Liver (tissue), 8 donors: ENCODE measurements at regions not wholly inside any gene's neighbourhood (a gene's known extent, or its start where the extent isn't known, plus 50 kb on each side); places are given as distances from the start of the nearest gene placed in this dataset.

Experiments
- DNase-seq: peaks from one replicate; pipeline ENCODE4 v3.0.0-alpha.2; 2017; ENCODE audit warnings: low spot score
- H3K27ac ChIP-seq, 2 donors: one replicate each; pipeline ENCODE4 v1.7.0; 2013; ENCODE audit warnings: inconsistent platforms in 2 of 2, low read length in 2 of 2, control low read depth in 1 of 2, low read depth in 1 of 2, mild to moderate bottlenecking in 1 of 2
- H3K27me3 ChIP-seq, 4 donors: one replicate each; pipeline versions ENCODE4 v1.6.1 to v1.7.0; 2013; ENCODE audit warnings: low read length in 3 of 4, inconsistent platforms in 1 of 4, mild to moderate bottlenecking in 1 of 4, moderate library complexity in 1 of 4; ENCODE audit not compliant: control insufficient read depth in 4 of 4, insufficient read depth in 4 of 4
- H3K36me3 ChIP-seq, 4 donors: one replicate each; pipeline versions ENCODE4 v1.6.1 to v1.7.0; 2013; ENCODE audit warnings: low read length in 3 of 4, mild to moderate bottlenecking in 3 of 4, low read depth in 1 of 4, moderate library complexity in 1 of 4; ENCODE audit not compliant: control insufficient read depth in 4 of 4, insufficient read depth in 3 of 4
- H3K4me1 ChIP-seq, 4 donors: one replicate each; pipeline versions ENCODE4 v1.6.1 to v1.7.0; 2013; ENCODE audit warnings: low read length in 3 of 4, mild to moderate bottlenecking in 3 of 4, moderate library complexity in 1 of 4; ENCODE audit not compliant: control insufficient read depth in 4 of 4, insufficient read depth in 4 of 4
- H3K4me3 ChIP-seq, 3 donors: one replicate each; pipeline versions ENCODE4 v1.6.1 to v1.7.0; 2013; ENCODE audit warnings: low read length in 3 of 3, control low read depth in 1 of 3, low read depth in 1 of 3, mild to moderate bottlenecking in 1 of 3
- H3K9ac ChIP-seq, 2 donors: one replicate each; pipeline ENCODE4 v1.7.0; 2013; ENCODE audit warnings: low read length in 2 of 2, mild to moderate bottlenecking in 2 of 2, moderate library complexity in 2 of 2, control low read depth in 1 of 2, low read depth in 1 of 2
- H3K9me3 ChIP-seq, 4 donors: one replicate each; pipeline versions ENCODE4 v1.6.1 to v1.7.0; 2013; ENCODE audit warnings: low read length in 3 of 4; ENCODE audit not compliant: control insufficient read depth in 4 of 4
- ATF3 ChIP-seq: IDR thresholded peaks from 2 replicates; pipeline ENCODE4 v1.6.1; 2016; ENCODE audit warnings: antibody characterized with exemption
- CTCF ChIP-seq: fragments of 150-350 bp; IDR thresholded peaks from 2 replicates; pipeline ENCODE4 v1.5.1; 2017; ENCODE audit warnings: improper control_type of control experiment, low read depth, low read length; ENCODE audit not compliant: missing input control
- EGR1 ChIP-seq, 2 donors: IDR thresholded peaks; 2 replicates each; pipeline ENCODE4 v1.6.1; 2016 to 2018; ENCODE audit warnings: antibody characterized with exemption in 2 of 2, low read depth in 2 of 2
- FOXA1 ChIP-seq: IDR thresholded peaks from 2 replicates; pipeline ENCODE4 v1.6.1; 2016; ENCODE audit warnings: antibody characterized with exemption
- FOXA2 ChIP-seq: IDR thresholded peaks from 2 replicates; pipeline ENCODE4 v1.6.1; 2016; ENCODE audit warnings: antibody characterized with exemption
- HNF4A ChIP-seq, 2 donors: conservative IDR thresholded peaks; 2 replicates each; pipeline ENCODE4 v1.6.1; 2016; ENCODE audit warnings: antibody characterized with exemption in 2 of 2, mild to moderate bottlenecking in 2 of 2
- HNF4G ChIP-seq: IDR thresholded peaks from 2 replicates; pipeline ENCODE4 v1.6.1; 2016; ENCODE audit warnings: antibody characterized with exemption
- JUND ChIP-seq, 2 donors: IDR thresholded peaks; 2 replicates each; pipeline ENCODE4 v1.6.1; 2016; ENCODE audit warnings: antibody characterized with exemption in 2 of 2
- MAX ChIP-seq: IDR thresholded peaks from 2 replicates; pipeline ENCODE4 v1.6.1; 2016; ENCODE audit warnings: antibody characterized with exemption
- NR2F2 ChIP-seq: IDR thresholded peaks from 2 replicates; pipeline ENCODE4 v1.6.1; 2016; ENCODE audit warnings: antibody characterized with exemption
- SP1 ChIP-seq: IDR thresholded peaks from 2 replicates; pipeline ENCODE4 v1.6.1; 2018; ENCODE audit warnings: antibody characterized with exemption, mild to moderate bottlenecking
- TAF1 ChIP-seq: conservative IDR thresholded peaks from 2 replicates; pipeline ENCODE4 v1.6.1; 2016; ENCODE audit warnings: antibody characterized with exemption, mild to moderate bottlenecking
- YY1 ChIP-seq: IDR thresholded peaks from 2 replicates; pipeline ENCODE4 v1.6.1; 2016; ENCODE audit warnings: antibody characterized with exemption, mild to moderate bottlenecking
- ZBTB33 ChIP-seq: IDR thresholded peaks from 2 replicates; pipeline ENCODE4 v1.6.1; 2016; ENCODE audit warnings: antibody characterized with exemption
- WGBS: extraction: QIAGEN DNeasy Blood & Tissue Kit; methylation state at CpG from one replicate; pipeline ENCODE4 v1.1.7; 2013; 5-methylcytosine and 5-hydroxymethylcytosine counted together
- donor health status: healthy.
- donor health status: healthy.
- donor health status: healthy.
- donor health status: healthy.
- donor health status: healthy.

GRCh38 chr12:125744201-125744600 is 679.0 kb downstream of the AACS start:
- H3K9ac ChIP-seq = no peak overlapping the region
- H3K27me3 ChIP-seq = peaks cover 0 to 6% (median 0%) of the 10 kb centered on the region in 4 donors
- H3K36me3 ChIP-seq = no peaks in the 10 kb centered on the region
- TF ChIP-seq HNF4G (no peak), ZBTB33 (no peak)
- WGBS = 86% methylated on average over 4 of the region's 4 CpGs
- H3K4me3 ChIP-seq = no peak overlapping the region
- peaks cover 0 to 4% (median under 1%) of the 10 kb centered on the region in 4 donors for H3K9me3 ChIP-seq
- DNase-seq = no peak
- H3K4me1 ChIP-seq = no peaks in the 10 kb centered on the region
- H3K27ac ChIP-seq = no peak overlapping the region

GRCh38 chr12:125755512-125755911 is 690.3 kb downstream of the AACS start:
- H3K36me3 ChIP-seq = no peaks in the 10 kb centered on the region
- no peak overlapping the region for H3K27ac ChIP-seq
- H3K9ac ChIP-seq = no peak overlapping the region
- H3K27me3 ChIP-seq = peaks cover 0 to 3% (median 0%) of the 10 kb centered on the region in 4 donors
- TF ChIP-seq HNF4G (no peak), ATF3 (no peak)
- no peak overlapping the region for H3K4me3 ChIP-seq
- peaks cover 0 to 3% (median 0%) of the 10 kb centered on the region in 4 donors for H3K9me3 ChIP-seq
- no peak for DNase-seq
- WGBS = 39% methylated on average over 2 of the region's 2 CpGs
- H3K4me1 ChIP-seq = no peaks in the 10 kb centered on the region

- TF ChIP-seq ATF3 (no peak), NR2F2 (no peak), EGR1 (IDR thresholded peaks at IDR 0.05; ENCODE audit: low read depth in 2 of 2) (no peak), SP1 (no peak), JUND (IDR thresholded peaks at IDR 0.05) (no peak), MAX (no peak), CTCF (no peak), ZBTB33 (no peak), TAF1 (no peak), HNF4A (conservative IDR thresholded peaks at IDR 0.05) (no peak), YY1 (no peak), FOXA2 (no peak), HNF4G (no peak), FOXA1 (no peak)
Measured at GRCh38 chr12:125766091-125766490, 700.9 kb downstream of the AACS start.

More at GRCh38 chr12:125766091-125766490, 700.9 kb downstream of the AACS start:
- Histone ChIP-seq H3K9me3 (no peaks in the 10 kb centered on the region), H3K36me3 (no peaks in the 10 kb centered on the region), H3K9ac (no peak overlapping the region), H3K27ac (no peak overlapping the region), H3K27me3 (no peaks in the 10 kb centered on the region), H3K4me1 (no peaks in the 10 kb centered on the region), H3K4me3 (no peak overlapping the region)
- no peak for DNase-seq
- 51% methylated on average over 5 of the region's 5 CpGs for WGBS
